ENCODE measurements at regions not wholly inside any gene's neighbourhood (a gene's known extent, or its start where the extent isn't known, plus 50 kb on each side); places are given as distances from the start of the nearest gene placed in this dataset.

GRCh38 chr2:128925631-128926030, 607.0 kb upstream of the HS6ST1 start:
- no peak for TF ChIP-seq CTCF (IDR thresholded peaks at IDR 0.05; ENCODE audit: control insufficient read depth, insufficient read depth, low read depth, low read length, missing control alignments)
- DNase-seq (ENCODE audit: low read depth) = no peak
- no peak overlapping the region for H3K4me3 ChIP-seq (ENCODE audit: control insufficient read depth, low read depth, low read length)

GRCh38 chr2:128930101-128930500, 611.4 kb upstream of the HS6ST1 start:
- TF ChIP-seq CTCF (IDR thresholded peaks at IDR 0.05; ENCODE audit: control insufficient read depth, insufficient read depth, low read depth, low read length, missing control alignments) = no peak
- DNase-seq (ENCODE audit: low read depth) = no peak
- no peak overlapping the region for H3K4me3 ChIP-seq (ENCODE audit: control insufficient read depth, low read depth, low read length)

- DNase-seq (ENCODE audit: low read depth) = no peak
- no peak overlapping the region for H3K4me3 ChIP-seq (ENCODE audit: control insufficient read depth, low read depth, low read length)
- TF ChIP-seq CTCF (IDR thresholded peaks at IDR 0.05; ENCODE audit: control insufficient read depth, insufficient read depth, low read depth, low read length, missing control alignments) = no peak
Observed at GRCh38 chr2:128940378-128940777, 621.7 kb upstream of the HS6ST1 start.

- DNase-seq (ENCODE audit: low read depth) = no peak
- no peak overlapping the region for H3K4me3 ChIP-seq (ENCODE audit: control insufficient read depth, low read depth, low read length)
- TF ChIP-seq CTCF (IDR thresholded peaks at IDR 0.05; ENCODE audit: control insufficient read depth, insufficient read depth, low read depth, low read length, missing control alignments) = no peak
Observed at GRCh38 chr2:128941751-128942150, 623.1 kb upstream of the HS6ST1 start.

GRCh38 chr2:128949360-128949759, 630.7 kb upstream of the HS6ST1 start:
- no peak for TF ChIP-seq CTCF (IDR thresholded peaks at IDR 0.05; ENCODE audit: control insufficient read depth, insufficient read depth, low read depth, low read length, missing control alignments)
- no peak for DNase-seq (ENCODE audit: low read depth)
- no peak overlapping the region for H3K4me3 ChIP-seq (ENCODE audit: control insufficient read depth, low read depth, low read length)

GRCh38 chr2:128950758-128951157, 632.1 kb upstream of the HS6ST1 start:
- TF ChIP-seq CTCF (IDR thresholded peaks at IDR 0.05; ENCODE audit: control insufficient read depth, insufficient read depth, low read depth, low read length, missing control alignments) = no peak
- no peak for DNase-seq (ENCODE audit: low read depth)
- no peak overlapping the region for H3K4me3 ChIP-seq (ENCODE audit: control insufficient read depth, low read depth, low read length)

- no peak for TF ChIP-seq CTCF (IDR thresholded peaks at IDR 0.05; ENCODE audit: control insufficient read depth, insufficient read depth, low read depth, low read length, missing control alignments)
- no peak for DNase-seq (ENCODE audit: low read depth)
- H3K4me3 ChIP-seq (ENCODE audit: control insufficient read depth, low read depth, low read length) = no peak overlapping the region
Observed at GRCh38 chr2:128958241-128958640, 639.6 kb upstream of the HS6ST1 start.
